ENCODE measurements at regions not wholly inside any gene's neighbourhood (a gene's known extent, or its start where the extent isn't known, plus 50 kb on each side); places are given as distances from the start of the nearest gene placed in this dataset.

- H4K20me1 ChIP-seq (replicated peaks; ENCODE audit: control insufficient read depth, insufficient read depth, low read length) = no peaks in the 10 kb centered on the region; the same call in 1 of the 2 replicates
- no peak overlapping the region for H3K4me3 ChIP-seq
- 5% methylated on average over 8 of the region's 8 CpGs for WGBS (ENCODE audit: insufficient coverage, low coverage, missing lambda C conversion rate)
- no peaks in the 10 kb centered on the region for H3K4me1 ChIP-seq (replicated peaks in 1 of 2; ENCODE audit: control insufficient read depth in 2 of 2, insufficient read depth in 2 of 2, low read length in 2 of 2)
- H3K27ac ChIP-seq (ENCODE audit: extremely low read depth, low read depth, low read length) = no peak overlapping the region
- no peaks in the 10 kb centered on the region for H3K36me3 ChIP-seq (ENCODE audit: control insufficient read depth, insufficient read depth, low read length)
- H3K4me2 ChIP-seq (ENCODE audit: insufficient read depth, low read length) = no peak overlapping the region
- H3K9me3 ChIP-seq (replicated peaks; ENCODE audit: control insufficient read depth, insufficient read depth, low read depth, low read length) = no peaks in the 10 kb centered on the region
- in situ Hi-C loops (cut with MboI) (no loop called here), intact Hi-C loops (cut with micrococcal nuclease) (no loop called here)
- no peaks in the 10 kb centered on the region for H3K79me2 ChIP-seq (ENCODE audit: control insufficient read depth, insufficient read depth, low read length)
- POLR2A ChIA-PET = interaction anchor here (1.3 kb wide), 1 partner anchor 21 kb away, joined by 4 read pairs; no protein-coding TSS in a partner anchor
- H3K9me1 ChIP-seq (ENCODE audit: control insufficient read depth, insufficient read depth, low read length) = no peaks in the 10 kb centered on the region
- CTCF ChIA-PET (ENCODE audit: low intra/inter-chr PET ratio) = no interaction called here
- ATAC-seq (no peak), FAIRE-seq (no peak), DNase-seq (ENCODE audit: extremely low read depth in 1 of 4, low spot score in 3 of 4) (no peak)
- no peak overlapping the region for H2AFZ ChIP-seq (ENCODE audit: low read depth, low read length)
- BruUV-seq (replicated peaks) = no TSS peak
- no peak overlapping the region for H3K9ac ChIP-seq (ENCODE audit: insufficient read depth in 1 of 2, low read depth in 2 of 2, low read length in 2 of 2)
- peaks cover 14 to 58% of the 10 kb centered on the region in 2 experiments for H3K27me3 ChIP-seq (ENCODE audit: control insufficient read depth in 2 of 2, insufficient read depth in 2 of 2, low read length in 2 of 2)
- TF ChIP-seq, protein P1, sequence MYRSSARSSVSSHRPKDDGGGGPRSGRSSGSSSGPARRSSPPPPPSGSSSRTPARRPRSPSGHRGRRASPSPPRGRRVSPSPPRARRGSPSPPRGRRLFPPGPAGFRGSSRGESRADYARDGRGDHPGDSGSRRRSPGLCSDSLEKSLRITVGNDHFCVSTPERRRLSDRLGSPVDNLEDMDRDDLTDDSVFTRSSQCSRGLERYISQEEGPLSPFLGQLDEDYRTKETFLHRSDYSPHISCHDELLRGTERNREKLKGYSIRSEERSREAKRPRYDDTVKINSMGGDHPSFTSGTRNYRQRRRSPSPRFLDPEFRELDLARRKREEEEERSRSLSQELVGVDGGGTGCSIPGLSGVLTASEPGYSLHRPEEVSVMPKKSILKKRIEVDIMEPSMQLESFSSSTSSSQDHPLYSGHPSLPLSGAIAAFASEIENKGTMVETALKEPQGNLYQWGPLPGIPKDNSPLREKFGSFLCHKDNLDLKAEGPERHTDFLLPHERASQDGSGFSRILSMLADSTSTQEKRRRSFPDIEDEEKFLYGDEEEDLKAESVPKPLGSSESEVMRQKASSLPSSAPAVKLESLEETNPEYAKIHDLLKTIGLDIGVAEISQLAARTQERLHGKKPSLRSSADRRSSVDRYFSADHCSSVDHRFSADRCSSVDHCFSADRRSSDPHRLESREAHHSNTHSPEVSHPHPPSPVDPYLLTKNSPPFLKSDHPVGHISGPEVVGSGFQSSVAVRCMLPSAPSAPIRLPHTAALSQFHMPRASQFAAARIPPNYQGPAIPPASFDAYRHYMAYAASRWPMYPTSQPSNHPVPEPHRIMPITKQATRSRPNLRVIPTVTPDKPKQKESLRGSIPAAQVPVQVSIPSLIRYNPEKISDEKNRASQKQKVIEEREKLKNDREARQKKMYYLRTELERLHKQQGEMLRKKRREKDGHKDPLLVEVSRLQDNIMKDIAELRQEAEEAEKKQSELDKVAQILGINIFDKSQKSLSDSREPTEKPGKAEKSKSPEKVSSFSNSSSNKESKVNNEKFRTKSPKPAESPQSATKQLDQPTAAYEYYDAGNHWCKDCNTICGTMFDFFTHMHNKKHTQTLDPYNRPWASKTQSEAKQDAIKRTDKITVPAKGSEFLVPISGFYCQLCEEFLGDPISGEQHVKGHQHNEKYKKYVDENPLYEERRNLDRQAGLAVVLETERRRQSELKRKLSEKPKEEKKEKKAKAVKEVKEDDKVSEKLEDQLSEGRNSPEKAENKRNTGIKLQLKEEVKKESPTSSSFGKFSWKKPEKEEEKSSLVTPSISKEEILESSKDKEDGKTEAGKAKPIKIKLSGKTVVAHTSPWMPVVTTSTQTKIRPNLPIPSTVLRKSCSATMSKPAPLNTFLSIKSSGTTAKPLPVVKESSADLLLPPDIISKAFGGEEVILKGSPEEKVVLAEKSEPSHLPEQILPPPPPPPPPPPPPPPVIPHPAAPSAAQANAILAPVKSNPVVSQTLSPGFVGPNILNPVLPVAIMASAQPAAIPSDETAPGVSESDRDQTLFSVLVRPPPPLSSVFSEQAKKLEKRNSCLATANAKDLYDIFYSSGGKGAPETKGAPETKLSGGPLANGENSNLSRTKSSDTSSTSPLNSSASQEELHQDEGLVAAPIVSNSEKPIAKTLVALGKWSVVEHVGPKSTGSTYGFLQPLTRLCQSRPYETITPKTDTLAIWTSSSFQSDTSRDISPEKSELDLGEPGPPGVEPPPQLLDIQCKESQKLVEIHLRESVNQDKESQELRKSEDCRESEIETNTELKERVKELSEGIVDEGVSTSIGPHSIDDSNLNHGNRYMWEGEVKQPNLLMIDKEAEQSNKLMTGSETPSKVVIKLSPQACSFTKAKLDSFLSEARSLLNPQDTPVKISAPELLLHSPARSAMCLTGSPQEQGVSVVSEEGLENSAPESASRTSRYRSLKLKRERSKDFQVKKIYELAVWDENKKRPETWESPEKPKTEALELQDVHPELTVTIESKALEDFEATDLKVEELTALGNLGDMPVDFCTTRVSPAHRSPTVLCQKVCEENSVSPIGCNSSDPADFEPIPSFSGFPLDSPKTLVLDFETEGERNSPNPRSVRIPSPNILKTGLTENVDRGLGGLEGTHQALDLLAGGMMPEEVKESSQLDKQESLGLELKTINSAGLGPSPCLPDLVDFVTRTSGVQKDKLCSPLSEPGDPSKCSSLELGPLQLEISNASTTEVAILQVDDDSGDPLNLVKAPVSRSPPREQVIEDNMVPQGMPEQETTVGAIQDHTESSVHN (IDR thresholded peaks at IDR 0.05; ENCODE audit: borderline replicate concordance in 1 of 2, low read depth in 1 of 2) = no peak
- TF ChIP-seq FOXM1 (IDR thresholded peaks at IDR 0.05; ENCODE audit: low read depth) (no peak), FOXM1 (CRISPR knock-in tag; IDR thresholded peaks at IDR 0.05; ENCODE audit: low read depth) (no peak), CHD2 (IDR thresholded peaks at IDR 0.05; ENCODE audit: low read depth, low read length) (no peak), ZNF197 (CRISPR knock-in tag; IDR thresholded peaks at IDR 0.05; ENCODE audit: low read depth) (no peak)
These were observed 218.4 kb upstream of the TLE3 start for GRCh38 chr15:70316059-70316600.
